Upper lobe of left lung (tissue), 6 donors: ENCODE measurements at regions not wholly inside any gene's neighbourhood (a gene's known extent, or its start where the extent isn't known, plus 50 kb on each side); places are given as distances from the start of the nearest gene placed in this dataset.
"Not testable (repeated sequence)": the region's sequence is repeated elsewhere in the genome, so short reads cannot be mapped to it uniquely, and the experiment has no call there.

ENCODE experiments used
- ATAC-seq, 2 donors: fragments of 200-7000 bp; cut with Tn5 transposase; one replicate each; pipeline ENCODE4 v1.9.1; 2022; ENCODE audit warnings: mild to moderate bottlenecking in 2 of 2, moderate library complexity in 2 of 2; ENCODE audit not compliant: low FRiP score in 2 of 2
- DNase-seq, 2 donors: peaks; one replicate each; pipeline ENCODE4 v3.0.0-alpha.2; 2019 to 2020
- H3K27ac ChIP-seq, 4 donors: fragments of 200-600 bp; sonication (generic); one replicate each; pipeline ENCODE4 v1.5.1; 2016 to 2019
- H3K27me3 ChIP-seq, 4 donors: fragments of 200-600 bp; sonication (generic); one replicate each; pipeline ENCODE4 v1.5.1; 2017 to 2019
- H3K36me3 ChIP-seq, 4 donors: fragments of 200-600 bp; sonication (generic); one replicate each; pipeline ENCODE4 v1.5.1; 2016 to 2019
- H3K4me1 ChIP-seq, 4 donors: fragments of 200-600 bp; sonication (generic); one replicate each; pipeline ENCODE4 v1.5.1; 2018 to 2019
- H3K4me3 ChIP-seq, 4 donors: fragments of 200-600 bp; sonication (generic); one replicate each; pipeline ENCODE4 v1.5.1; 2017 to 2019; ENCODE audit warnings: mild to moderate bottlenecking in 2 of 4, moderate library complexity in 1 of 4
- H3K9me3 ChIP-seq, 4 donors: fragments of 200-600 bp; sonication (generic); one replicate each; pipeline ENCODE4 v1.5.1; 2018 to 2019
- CTCF ChIP-seq, 6 experiments: fragments of 450-650 bp in 4 of 6; fragments of 200-600 bp in 2 of 6; sonication (generic) in 2 of 6; IDR thresholded peaks; one replicate each; pipeline ENCODE4 v1.5.1; 2016 to 2019; ENCODE audit warnings: antibody characterized with exemption in 6 of 6
- EP300 ChIP-seq, 4 donors: sonication (generic); formaldehyde crosslinking; IDR thresholded peaks; one replicate each; pipeline ENCODE4 v1.5.1; 2017; ENCODE audit warnings: antibody characterized with exemption in 4 of 4, control low read depth in 2 of 4
- POLR2A ChIP-seq, 4 donors: fragments of 450-650 bp; IDR thresholded peaks; one replicate each; pipeline ENCODE4 v1.5.1; 2016 to 2017; ENCODE audit warnings: antibody characterized with exemption in 4 of 4, mild to moderate bottlenecking in 2 of 4
- POLR2AphosphoS5 ChIP-seq, 2 donors: sonication (generic); formaldehyde crosslinking; IDR thresholded peaks; one replicate each; pipeline ENCODE4 v1.5.1; 2017; ENCODE audit warnings: antibody characterized with exemption in 2 of 2
- WGBS, 2 donors: methylation state at CpG; one replicate each; pipeline ENCODE4 v1.1.5; 2017 to 2018; 5-methylcytosine and 5-hydroxymethylcytosine counted together
- donor health status: DM: no; HTN: no; CAD: no; lungs with moderate emphysema.
- donor health status: DM: no; HTN: yes; CAD: no; lungs with severe emphysema.

GRCh38 chr18:71304856-71305255, 1016.0 kb downstream of the SOCS6 start:
- no peak for TF ChIP-seq CTCF (IDR thresholded peaks at IDR 0.05)
- TF ChIP-seq POLR2A (IDR thresholded peaks at IDR 0.05), result no peak
- TF ChIP-seq EP300 (IDR thresholded peaks at IDR 0.05), result no peak
- no peak for TF ChIP-seq POLR2AphosphoS5 (IDR thresholded peaks at IDR 0.05)
- 48 to 72% methylated on average over 2 of the region's 2 CpGs for WGBS, 2 donors

GRCh38 chr18:71303743-71304142, 1014.9 kb downstream of the SOCS6 start:
- not testable (repeated sequence) for H3K27ac ChIP-seq, H3K36me3 ChIP-seq, H3K9me3 ChIP-seq, H3K4me1 ChIP-seq, H3K27me3 ChIP-seq, H3K4me3 ChIP-seq, DNase-seq, ATAC-seq
- 60 to 68% methylated on average over 2 of the region's 3 CpGs for WGBS, 2 donors

More at GRCh38 chr18:71304856-71305255, 1016.0 kb downstream of the SOCS6 start:
- H3K9me3 ChIP-seq, result no peaks in the 10 kb centered on the region
- DNase-seq (no peak), ATAC-seq (no peak)
- no peaks in the 10 kb centered on the region for H3K4me1 ChIP-seq
- no peak overlapping the region for H3K4me3 ChIP-seq
- no peaks in the 10 kb centered on the region for H3K36me3 ChIP-seq
- H3K27me3 ChIP-seq, result no peaks in the 10 kb centered on the region
- H3K27ac ChIP-seq, result no peak overlapping the region

GRCh38 chr18:71301596-71301995, 1012.8 kb downstream of the SOCS6 start:
- TF ChIP-seq POLR2A (IDR thresholded peaks at IDR 0.05) (no peak), POLR2AphosphoS5 (IDR thresholded peaks at IDR 0.05) (no peak), EP300 (IDR thresholded peaks at IDR 0.05) (no peak)
- 84 to 89% methylated on average over 4 of the region's 4 CpGs for WGBS, 2 donors
- H3K4me3 ChIP-seq, result no peak overlapping the region
- no peak for ATAC-seq
- no peaks in the 10 kb centered on the region for H3K36me3 ChIP-seq
- H3K27ac ChIP-seq, result no peak overlapping the region
- no peaks in the 10 kb centered on the region for H3K27me3 ChIP-seq
- no peaks in the 10 kb centered on the region for H3K4me1 ChIP-seq
- no peaks in the 10 kb centered on the region for H3K9me3 ChIP-seq
- no peak for DNase-seq

GRCh38 chr18:71294201-71294600, 1005.4 kb downstream of the SOCS6 start:
- not testable (repeated sequence) for H3K4me1 ChIP-seq, DNase-seq, H3K27me3 ChIP-seq, H3K36me3 ChIP-seq, H3K27ac ChIP-seq, H3K4me3 ChIP-seq, H3K9me3 ChIP-seq, ATAC-seq
- WGBS, 2 donors, result 69 to 74% methylated on average over 3 of the region's 3 CpGs

GRCh38 chr18:71293322-71293721, 1004.5 kb downstream of the SOCS6 start:
- no peaks in the 10 kb centered on the region for H3K36me3 ChIP-seq
- ATAC-seq (no peak), DNase-seq (no peak)
- no peaks in the 10 kb centered on the region for H3K9me3 ChIP-seq
- TF ChIP-seq POLR2AphosphoS5 (IDR thresholded peaks at IDR 0.05) (no peak), CTCF (IDR thresholded peaks at IDR 0.05) (no peak), EP300 (IDR thresholded peaks at IDR 0.05) (no peak), POLR2A (IDR thresholded peaks at IDR 0.05) (no peak)
- no peak overlapping the region for H3K4me3 ChIP-seq
- H3K27me3 ChIP-seq, result no peaks in the 10 kb centered on the region
- H3K4me1 ChIP-seq, result no peaks in the 10 kb centered on the region
- H3K27ac ChIP-seq, result no peak overlapping the region

- WGBS, 2 donors, result 59 to 67% methylated on average over 2 of the region's 2 CpGs
- ATAC-seq (no peak), DNase-seq (no peak)
- Histone ChIP-seq H3K4me1 (no peaks in the 10 kb centered on the region), H3K27me3 (no peaks in the 10 kb centered on the region), H3K27ac (no peak overlapping the region), H3K36me3 (no peaks in the 10 kb centered on the region), H3K4me3 (no peak overlapping the region), H3K9me3 (no peaks in the 10 kb centered on the region)
- TF ChIP-seq CTCF (IDR thresholded peaks at IDR 0.05), result no peak
- TF ChIP-seq POLR2A (IDR thresholded peaks at IDR 0.05), result no peak
- no peak for TF ChIP-seq POLR2AphosphoS5 (IDR thresholded peaks at IDR 0.05)
- TF ChIP-seq EP300 (IDR thresholded peaks at IDR 0.05), result no peak
These were observed 998.4 kb downstream of the SOCS6 start for GRCh38 chr18:71287268-71287667.
